Prostate gland (tissue), 2 donors: ENCODE measurements at regions not wholly inside any gene's neighbourhood (a gene's known extent, or its start where the extent isn't known, plus 50 kb on each side); places are given as distances from the start of the nearest gene placed in this dataset.
"Not testable (repeated sequence)": the region's sequence is repeated elsewhere in the genome, so short reads cannot be mapped to it uniquely, and the experiment has no call there.

Experiments used
- DNase-seq: peaks from one replicate; pipeline ENCODE4 v3.0.0-alpha.2; 2019; ENCODE audit warnings: low spot score
- H3K27ac ChIP-seq, 2 donors: fragments of 200-600 bp; sonication (generic); 2 replicates each; pipeline ENCODE4 v1.5.1; 2017 to 2019
- H3K27me3 ChIP-seq: fragments of 200-600 bp; sonication (generic); replicated peaks from 2 replicates; pipeline ENCODE4 v1.5.1; 2019; ENCODE audit not compliant: insufficient read depth
- H3K36me3 ChIP-seq, 2 donors: fragments of 200-600 bp; sonication (generic); 1 replicate in 1 of 2; 2 replicates in 1 of 2; pipeline versions ENCODE4 v1.5.1 to v1.8.1; 2017 to 2019
- H3K4me1 ChIP-seq: fragments of 200-600 bp; sonication (generic); replicated peaks from 2 replicates; pipeline ENCODE4 v1.5.1; 2019
- H3K4me3 ChIP-seq, 2 donors: fragments of 200-600 bp; sonication (generic); 2 replicates each; pipeline ENCODE4 v1.5.1; 2017 to 2019
- H3K9me3 ChIP-seq: fragments of 200-600 bp; sonication (generic); 2 replicates; pipeline ENCODE4 v1.5.1; 2017
- POLR2A ChIP-seq: fragments of 450-650 bp; IDR thresholded peaks from one replicate; pipeline ENCODE4 v1.6.1; 2016; ENCODE audit warnings: antibody characterized with exemption, mild to moderate bottlenecking
- POLR2AphosphoS5 ChIP-seq: sonication (generic); formaldehyde crosslinking; IDR thresholded peaks from one replicate; pipeline ENCODE4 v1.6.1; 2017; ENCODE audit warnings: antibody characterized with exemption
- WGBS: methylation state at CpG from one replicate; pipeline ENCODE4 v1.1.5; 2018; 5-methylcytosine and 5-hydroxymethylcytosine counted together
- intact Hi-C: fragments of 100-400 bp; cut with DNase I; formaldehyde crosslinking; loops from one replicate; pipeline ENCODE4 v1.14.2; 2022
- TF ChIP-seq, protein P1 (sequence below), 4 experiments: fragments of 200-600 bp in 2 of 4; fragments of 450-650 bp in 2 of 4; sonication (generic) in 2 of 4; IDR thresholded peaks; 1 replicate in 3 of 4; 2 replicates in 1 of 4; pipeline ENCODE4 v1.5.1; 2016 to 2019; ENCODE audit warnings: antibody characterized with exemption in 4 of 4, mild to moderate bottlenecking in 2 of 4, moderate library complexity in 2 of 4

GRCh38 chr14:37997017-37997416 lies 210.7 kb upstream of the SSTR1 start:
- Histone ChIP-seq H3K4me1 (no peaks in the 10 kb centered on the region), H3K4me3 (no peak overlapping the region), H3K27ac (no peak overlapping the region), H3K9me3 (no peaks in the 10 kb centered on the region), H3K27me3 (no peaks in the 10 kb centered on the region), H3K36me3 (no peaks in the 10 kb centered on the region)
- WGBS: 91% methylated on average over 3 of the region's 3 CpGs
- TF ChIP-seq POLR2AphosphoS5 (no peak), POLR2A (no peak)
- TF ChIP-seq, protein P1, sequence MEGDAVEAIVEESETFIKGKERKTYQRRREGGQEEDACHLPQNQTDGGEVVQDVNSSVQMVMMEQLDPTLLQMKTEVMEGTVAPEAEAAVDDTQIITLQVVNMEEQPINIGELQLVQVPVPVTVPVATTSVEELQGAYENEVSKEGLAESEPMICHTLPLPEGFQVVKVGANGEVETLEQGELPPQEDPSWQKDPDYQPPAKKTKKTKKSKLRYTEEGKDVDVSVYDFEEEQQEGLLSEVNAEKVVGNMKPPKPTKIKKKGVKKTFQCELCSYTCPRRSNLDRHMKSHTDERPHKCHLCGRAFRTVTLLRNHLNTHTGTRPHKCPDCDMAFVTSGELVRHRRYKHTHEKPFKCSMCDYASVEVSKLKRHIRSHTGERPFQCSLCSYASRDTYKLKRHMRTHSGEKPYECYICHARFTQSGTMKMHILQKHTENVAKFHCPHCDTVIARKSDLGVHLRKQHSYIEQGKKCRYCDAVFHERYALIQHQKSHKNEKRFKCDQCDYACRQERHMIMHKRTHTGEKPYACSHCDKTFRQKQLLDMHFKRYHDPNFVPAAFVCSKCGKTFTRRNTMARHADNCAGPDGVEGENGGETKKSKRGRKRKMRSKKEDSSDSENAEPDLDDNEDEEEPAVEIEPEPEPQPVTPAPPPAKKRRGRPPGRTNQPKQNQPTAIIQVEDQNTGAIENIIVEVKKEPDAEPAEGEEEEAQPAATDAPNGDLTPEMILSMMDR (IDR thresholded peaks at IDR 0.05): no peak
- no peak for DNase-seq
- intact Hi-C loops: no loop called here

DNA sequence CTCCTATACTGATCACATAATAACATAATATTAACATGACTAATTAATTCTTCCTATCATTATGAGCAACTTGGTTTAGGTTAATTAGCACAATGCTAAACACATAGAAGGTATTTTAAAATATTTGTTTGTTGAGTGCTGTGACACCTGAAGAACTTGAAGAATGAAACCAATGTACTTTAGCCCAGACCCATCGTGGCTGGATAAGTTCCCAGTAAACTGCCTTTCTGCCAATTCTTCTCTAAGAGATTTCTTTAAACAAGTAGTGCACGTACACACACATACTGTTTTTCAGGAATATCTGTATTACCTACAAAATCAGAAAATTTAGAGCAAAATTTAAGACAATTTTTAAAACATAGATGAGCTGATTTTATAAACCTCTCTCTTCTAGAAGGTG lies 207.4 kb upstream of the SSTR1 start:
- no peak for DNase-seq
- no peak overlapping the region for H3K4me3 ChIP-seq
- no peaks in the 10 kb centered on the region for H3K27me3 ChIP-seq
- TF ChIP-seq, protein P1 (IDR thresholded peaks at IDR 0.05): no peak
- TF ChIP-seq POLR2AphosphoS5 (no peak), POLR2A (no peak)
- H3K9me3 ChIP-seq: no peaks in the 10 kb centered on the region
- intact Hi-C loops: no loop called here
- 23% methylated on average over 2 of the region's 2 CpGs for WGBS
- H3K36me3 ChIP-seq: no peaks in the 10 kb centered on the region
- H3K27ac ChIP-seq: no peak overlapping the region
- no peaks in the 10 kb centered on the region for H3K4me1 ChIP-seq

DNA sequence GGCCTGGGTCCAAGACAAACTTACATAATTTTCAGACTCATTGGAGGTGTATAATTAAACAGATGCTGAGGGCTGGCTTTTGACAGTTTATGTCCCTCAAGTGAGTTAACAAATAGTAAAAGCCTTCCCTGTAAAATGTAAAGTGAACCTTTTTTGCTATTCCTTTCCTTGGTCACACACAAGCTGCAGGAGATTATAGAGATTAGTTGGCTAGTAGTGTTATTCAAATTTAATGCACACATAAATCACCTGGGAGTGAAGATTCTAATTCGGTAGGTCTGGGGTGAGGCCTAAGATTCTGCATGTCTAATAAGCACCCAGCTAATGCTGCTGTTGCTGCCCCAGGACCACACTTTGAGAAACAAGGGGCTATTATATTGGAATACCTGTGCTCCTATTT lies 206.2 kb upstream of the SSTR1 start:
- H3K9me3 ChIP-seq: no peaks in the 10 kb centered on the region
- no peak overlapping the region for H3K27ac ChIP-seq
- H3K4me1 ChIP-seq: no peaks in the 10 kb centered on the region
- no peak for DNase-seq
- TF ChIP-seq POLR2A (no peak), POLR2AphosphoS5 (no peak)
- TF ChIP-seq, protein P1 (IDR thresholded peaks at IDR 0.05): no peak
- H3K4me3 ChIP-seq: no peak overlapping the region
- no peaks in the 10 kb centered on the region for H3K27me3 ChIP-seq
- H3K36me3 ChIP-seq: no peaks in the 10 kb centered on the region
- intact Hi-C loops: no loop called here
- 27% methylated on average over 1 of the region's 1 CpG for WGBS

- no peak for DNase-seq
Measured at GRCh38 chr14:38003746-38004609, 203.7 kb upstream of the SSTR1 start.

DNA sequence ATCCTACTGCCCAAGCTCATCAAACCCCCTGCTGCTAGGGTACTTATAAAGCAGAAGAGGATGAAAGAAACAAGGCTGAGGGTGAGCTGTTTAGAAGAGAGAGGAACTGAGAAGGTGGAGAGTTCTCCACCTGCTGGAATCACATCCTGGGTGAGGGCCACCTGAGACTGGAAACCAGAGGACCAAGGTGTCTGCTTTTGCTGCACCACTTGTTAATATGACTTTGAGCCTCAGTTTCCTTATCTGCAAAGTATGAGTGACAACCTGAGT lies 203.2 kb upstream of the SSTR1 start:
- TF ChIP-seq, protein P1 (IDR thresholded peaks at IDR 0.05): no peak
- TF ChIP-seq POLR2A (no peak), POLR2AphosphoS5 (no peak)
- intact Hi-C loops: no loop called here
- no peaks in the 10 kb centered on the region for H3K27me3 ChIP-seq
- no peaks in the 10 kb centered on the region for H3K4me1 ChIP-seq
- H3K36me3 ChIP-seq: no peaks in the 10 kb centered on the region
- no peak for DNase-seq
- no peak overlapping the region for H3K27ac ChIP-seq
- H3K9me3 ChIP-seq: no peaks in the 10 kb centered on the region
- H3K4me3 ChIP-seq: no peak overlapping the region

More at GRCh38 chr14:38003746-38004609, 203.7 kb upstream of the SSTR1 start:
- H3K9me3 ChIP-seq: no peaks in the 10 kb centered on the region
- no peak overlapping the region for H3K27ac ChIP-seq
- 72% methylated on average over 7 of the region's 7 CpGs for WGBS
- TF ChIP-seq, protein P1 (IDR thresholded peaks at IDR 0.05): no peak
- TF ChIP-seq POLR2AphosphoS5: no peak
- TF ChIP-seq POLR2A: no peak
- no peaks in the 10 kb centered on the region for H3K36me3 ChIP-seq
- H3K27me3 ChIP-seq: no peaks in the 10 kb centered on the region
- no peaks in the 10 kb centered on the region for H3K4me1 ChIP-seq
- intact Hi-C loops: no loop called here
- no peak overlapping the region for H3K4me3 ChIP-seq

- H3K27me3 ChIP-seq: not testable (repeated sequence)
Measured at GRCh38 chr14:38011156-38011555, 196.5 kb upstream of the SSTR1 start.

More at GRCh38 chr14:38011156-38011555, 196.5 kb upstream of the SSTR1 start:
- H3K4me1 ChIP-seq, H3K4me3 ChIP-seq, DNase-seq, H3K36me3 ChIP-seq, intact Hi-C loops, H3K27ac ChIP-seq, H3K9me3 ChIP-seq: not testable (repeated sequence)
- WGBS: 64% methylated on average over 2 of the region's 2 CpGs
